MV-4-11 (cell line): ENCODE measurements at regions not wholly inside any gene's neighbourhood (a gene's known extent, or its start where the extent isn't known, plus 50 kb on each side); places are given as distances from the start of the nearest gene placed in this dataset.
A peak's percentile ranks its signal among the peaks of the same experiment; 100 is the strongest.

Experiments
- DNase-seq: peaks from one replicate; lab custom pipeline; 2025; lab: John Stamatoyannopoulos, UW

DNA sequence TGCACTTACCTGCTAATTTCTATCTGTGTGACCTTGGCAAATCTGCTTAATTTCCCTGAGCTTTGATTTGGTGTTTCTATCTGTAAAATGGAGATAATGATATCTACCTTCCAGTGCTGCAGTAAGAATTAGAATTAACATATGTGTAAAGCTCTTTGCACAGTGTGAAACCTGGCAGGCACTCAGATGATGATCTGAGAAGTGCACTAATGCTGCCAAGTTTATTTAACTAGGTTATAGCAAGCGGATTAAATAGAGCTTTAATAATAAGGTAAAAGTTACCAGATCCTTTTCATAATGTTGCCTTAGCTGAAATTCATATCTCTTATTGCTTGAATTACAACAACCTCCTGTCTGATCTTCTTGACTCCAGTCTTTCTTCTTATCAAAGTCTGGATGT is 315.3 kb upstream of the CD180 start:
- DNase-seq = no peak

DNA sequence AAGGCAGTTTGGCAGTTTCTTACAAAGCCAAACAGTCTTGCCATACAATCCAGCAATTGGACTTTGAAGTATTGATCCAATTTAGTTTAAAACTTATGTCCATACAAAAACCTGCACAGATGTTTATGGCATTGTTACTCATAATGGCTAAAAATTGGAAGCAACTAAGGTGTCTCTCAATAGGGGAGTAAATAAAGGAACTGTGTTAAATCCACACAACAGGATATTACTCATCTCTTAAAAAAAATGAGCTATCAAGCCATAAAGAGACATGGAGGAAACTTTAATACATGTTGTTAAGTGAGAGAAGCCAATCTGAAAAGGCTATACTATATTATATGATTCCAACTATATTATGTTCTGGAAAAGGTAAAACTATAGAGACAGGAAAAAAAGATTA is 313.6 kb upstream of the CD180 start:
- no peak for DNase-seq

DNA sequence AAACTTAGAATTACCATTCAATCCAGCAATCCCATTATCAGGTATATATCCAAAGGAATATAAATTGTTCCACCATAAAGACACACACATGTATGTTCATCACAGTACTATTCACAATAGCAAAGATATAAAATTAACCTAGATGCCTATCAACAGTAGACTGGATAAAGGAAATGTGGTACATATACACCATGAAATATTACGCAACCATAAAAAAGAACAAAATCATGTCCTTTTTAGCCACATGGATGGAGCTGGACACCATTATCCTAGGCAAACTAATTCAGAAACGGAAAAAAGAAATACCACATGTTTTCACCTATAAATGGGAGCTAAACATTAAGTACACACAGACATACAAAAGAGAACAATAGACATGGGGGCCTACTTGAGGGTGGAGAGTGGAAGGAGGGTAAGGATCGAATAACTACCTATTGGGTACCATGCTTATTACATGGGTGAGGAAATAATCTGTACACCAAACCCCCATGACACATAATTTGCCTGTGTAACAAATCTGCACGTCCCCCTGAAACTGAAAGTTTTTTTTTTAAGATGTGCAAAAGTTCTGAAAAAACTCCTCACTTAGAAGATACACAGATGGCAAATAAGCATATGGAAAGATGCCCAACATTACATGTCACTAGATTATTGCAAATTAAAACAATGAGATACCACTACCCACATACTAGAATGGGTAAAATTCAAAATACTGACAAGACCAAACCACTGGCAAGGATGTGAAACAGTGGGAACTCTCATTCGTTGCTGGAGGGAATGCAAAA is 313.0 kb upstream of the CD180 start:
- no peak for DNase-seq

DNA sequence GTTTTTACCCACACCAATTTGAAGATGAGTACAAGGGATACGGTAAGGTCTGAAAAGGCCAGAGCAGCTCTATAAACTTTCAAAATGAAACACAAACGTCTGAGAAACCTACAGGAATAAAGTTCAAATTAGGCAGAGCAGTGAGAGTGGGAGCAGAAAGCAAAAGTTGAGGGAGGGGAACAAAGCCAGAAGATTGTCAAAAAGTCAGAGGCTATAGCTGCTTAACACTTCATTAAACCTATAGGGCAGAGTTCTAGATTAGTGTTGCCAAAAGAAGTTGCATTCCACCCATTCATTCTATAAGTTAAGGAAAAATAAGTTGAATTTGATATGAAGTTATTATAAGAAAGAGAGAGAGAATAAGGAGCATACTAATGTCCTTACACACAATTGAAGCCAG is 309.6 kb upstream of the CD180 start:
- DNase-seq = no peak

DNA sequence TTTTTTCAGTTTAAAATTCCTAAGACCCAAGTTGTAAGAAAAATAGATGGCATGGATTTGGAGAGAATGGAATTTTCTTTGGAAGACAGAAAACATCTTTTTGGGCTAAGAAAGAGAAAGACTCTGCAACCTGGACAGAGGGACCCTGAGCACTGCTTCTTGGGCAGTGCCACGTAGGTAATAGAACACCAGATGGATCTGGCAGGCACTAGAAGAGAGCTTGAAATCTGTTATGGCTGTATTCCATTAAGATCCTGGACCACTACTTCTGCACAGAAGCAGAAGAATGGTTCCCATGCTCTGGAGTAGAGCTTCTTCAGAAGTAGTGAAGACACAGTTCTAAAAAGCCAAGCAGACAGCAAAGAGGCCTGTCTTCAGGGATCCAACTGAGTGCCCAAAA is 306.4 kb upstream of the CD180 start:
- no peak for DNase-seq

DNA sequence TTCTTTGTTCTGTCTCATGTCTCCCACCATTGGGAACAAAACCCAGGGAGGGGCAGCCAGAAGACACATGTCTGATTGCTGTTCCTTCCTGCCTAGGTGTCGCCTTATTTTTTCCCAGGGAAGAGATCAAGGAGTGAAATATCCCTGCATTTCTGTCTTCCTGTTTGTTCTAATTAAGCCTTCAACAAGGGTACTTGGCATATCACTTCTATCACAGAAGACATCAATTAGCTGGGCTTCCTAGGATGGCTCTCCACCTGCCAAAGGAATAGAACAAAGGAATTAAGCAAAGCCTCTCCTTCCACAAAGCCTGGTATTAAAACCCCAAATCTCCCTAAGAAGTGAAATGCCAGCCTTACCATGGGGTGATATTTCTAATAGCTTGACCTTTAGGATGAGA is 299.5 kb upstream of the CD180 start:
- DNase-seq = no peak

DNA sequence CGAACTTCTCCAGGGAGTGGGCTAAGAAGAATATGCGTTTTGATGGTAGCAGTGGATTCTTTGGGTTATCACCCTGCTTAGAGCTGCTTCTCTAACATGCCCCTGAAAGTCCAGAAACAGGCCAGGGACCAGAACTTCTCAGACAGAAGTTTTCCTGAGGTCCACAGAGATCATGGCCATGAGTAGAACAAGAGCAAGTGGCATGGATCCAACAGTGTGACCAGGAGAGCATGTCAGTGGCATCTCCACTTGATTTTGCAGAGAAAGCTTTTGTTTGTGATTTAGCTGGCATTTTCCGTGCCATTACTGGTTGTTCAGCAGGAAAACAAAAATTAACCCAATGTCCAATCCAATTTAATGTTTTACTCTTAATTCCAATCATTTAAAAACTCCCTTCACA is 298.5 kb upstream of the CD180 start:
- no peak for DNase-seq

DNA sequence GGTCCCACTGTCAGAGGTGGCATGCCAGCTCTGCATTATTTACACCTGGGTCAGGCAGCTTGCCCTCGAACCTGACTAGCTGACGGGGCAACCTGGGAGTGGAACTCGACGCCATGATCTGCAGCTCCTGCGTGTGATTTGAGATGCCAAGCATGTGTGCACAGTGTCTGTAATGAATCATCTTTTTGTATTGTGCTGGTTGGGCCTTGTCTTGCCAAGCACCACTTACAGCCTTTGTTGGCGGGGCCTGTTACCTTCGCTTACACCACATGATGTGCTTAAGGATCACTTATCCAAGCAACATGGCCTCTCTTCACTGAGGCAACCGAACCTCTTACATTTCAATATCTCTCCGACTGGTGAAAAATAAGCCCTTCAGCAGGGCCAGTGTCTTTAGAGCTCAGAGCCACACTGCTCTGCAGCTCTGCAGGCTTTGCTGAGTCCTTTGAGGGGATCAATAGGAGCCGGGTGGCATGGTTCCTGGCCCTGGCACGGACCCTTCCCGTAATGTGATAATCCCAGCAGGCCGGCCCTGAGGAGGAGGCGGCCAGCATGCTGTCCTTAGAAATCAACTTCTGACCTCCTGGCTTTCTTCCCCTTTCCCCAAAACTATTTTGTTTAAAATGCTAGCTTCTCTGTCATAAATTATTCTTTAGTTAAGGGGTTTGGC is 297.7 kb upstream of the CD180 start:
- DNase-seq = no peak

DNA sequence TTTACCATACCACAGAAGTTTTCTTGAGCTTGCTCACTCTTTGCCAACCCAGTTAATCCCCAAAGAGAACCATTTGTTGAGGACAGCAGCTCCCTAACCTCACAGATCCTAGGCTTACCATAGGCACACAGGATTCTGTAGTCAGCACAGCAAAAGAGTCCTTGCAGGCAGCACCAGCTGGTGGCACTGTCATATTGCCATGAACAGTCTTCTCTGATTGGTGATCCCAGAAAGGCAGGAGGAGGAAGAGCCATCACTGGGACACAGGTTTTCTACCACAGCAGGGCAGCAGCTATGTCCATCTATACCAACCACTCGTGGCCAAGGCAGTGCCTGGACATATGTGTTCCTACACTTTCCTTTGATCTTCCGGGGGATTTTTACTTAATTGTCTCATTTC is 297.1 kb upstream of the CD180 start:
- peak; percentile 35 for DNase-seq

DNA sequence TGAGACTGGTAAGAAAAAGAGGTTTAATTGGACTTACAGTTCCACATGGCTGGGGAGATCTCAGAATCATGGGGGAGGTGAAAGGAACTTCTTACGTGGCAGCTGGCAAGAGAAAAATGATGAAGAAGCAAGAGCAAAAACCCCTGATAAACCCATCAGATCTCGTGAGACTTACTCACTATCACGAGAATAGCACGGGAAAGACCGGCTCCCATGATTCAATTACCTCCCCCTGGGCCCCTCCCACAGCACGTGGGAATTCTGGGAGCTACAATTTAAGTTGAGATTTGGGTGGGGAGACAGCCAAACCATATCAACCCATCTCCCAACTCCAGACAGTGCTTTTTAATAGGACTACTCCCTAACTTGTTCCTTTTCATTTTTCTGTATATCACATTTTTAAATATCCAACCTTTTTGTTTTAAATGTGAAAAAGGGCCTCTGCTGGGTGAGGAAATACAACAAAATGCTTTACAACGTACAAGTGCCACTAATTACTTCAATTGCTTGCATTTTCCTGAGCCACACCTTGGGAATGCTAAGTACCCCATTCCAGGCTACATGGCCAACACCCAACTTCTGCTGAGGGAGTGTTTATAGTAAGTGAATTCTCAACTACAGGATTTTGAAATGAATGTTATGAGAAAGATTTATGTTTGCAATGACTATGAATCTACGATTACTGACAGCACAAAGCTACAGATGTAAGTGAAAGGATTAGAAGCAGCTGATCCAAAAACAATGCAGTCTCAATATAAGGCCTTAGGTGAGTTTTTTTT is 294.1 kb upstream of the CD180 start:
- no peak for DNase-seq

DNA sequence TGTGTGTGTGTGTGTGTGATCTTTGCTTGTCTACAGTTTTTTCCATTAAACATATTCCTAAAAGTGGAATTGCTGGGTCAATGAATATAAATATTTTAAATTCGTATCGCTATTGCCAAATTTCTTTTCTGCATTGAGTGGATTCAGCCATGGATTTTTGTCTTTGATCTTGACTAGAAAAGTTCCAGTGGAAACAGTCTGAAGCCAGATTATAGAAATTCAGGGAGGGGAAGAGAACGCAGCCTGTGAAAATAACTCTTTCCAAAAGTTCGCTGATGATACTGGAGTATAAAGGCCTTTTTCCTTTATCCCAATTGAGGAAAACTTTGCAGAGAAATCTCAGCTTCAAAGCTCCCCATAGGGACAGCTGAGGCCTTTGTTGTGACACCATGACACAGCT is 292.3 kb upstream of the CD180 start:
- no peak for DNase-seq

DNA sequence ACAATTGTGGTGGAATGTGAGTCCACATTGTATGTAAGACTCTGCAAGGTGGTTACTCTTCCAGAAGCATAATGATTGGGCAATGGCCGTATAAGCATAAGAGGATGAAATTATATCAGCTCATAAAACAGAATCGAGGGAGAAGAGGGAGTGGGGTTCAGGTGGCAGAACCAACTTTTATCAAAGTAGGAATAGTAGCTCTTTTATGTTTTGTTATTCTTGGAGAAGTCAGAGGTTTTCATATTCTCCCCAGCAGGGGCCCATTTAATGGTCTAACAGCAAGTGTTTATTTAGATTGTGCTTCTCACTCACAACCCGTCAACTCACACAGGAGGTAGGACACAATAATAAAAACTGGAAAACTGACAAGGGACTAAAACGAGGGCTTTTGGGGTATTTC is 291.3 kb upstream of the CD180 start:
- DNase-seq = no peak

DNA sequence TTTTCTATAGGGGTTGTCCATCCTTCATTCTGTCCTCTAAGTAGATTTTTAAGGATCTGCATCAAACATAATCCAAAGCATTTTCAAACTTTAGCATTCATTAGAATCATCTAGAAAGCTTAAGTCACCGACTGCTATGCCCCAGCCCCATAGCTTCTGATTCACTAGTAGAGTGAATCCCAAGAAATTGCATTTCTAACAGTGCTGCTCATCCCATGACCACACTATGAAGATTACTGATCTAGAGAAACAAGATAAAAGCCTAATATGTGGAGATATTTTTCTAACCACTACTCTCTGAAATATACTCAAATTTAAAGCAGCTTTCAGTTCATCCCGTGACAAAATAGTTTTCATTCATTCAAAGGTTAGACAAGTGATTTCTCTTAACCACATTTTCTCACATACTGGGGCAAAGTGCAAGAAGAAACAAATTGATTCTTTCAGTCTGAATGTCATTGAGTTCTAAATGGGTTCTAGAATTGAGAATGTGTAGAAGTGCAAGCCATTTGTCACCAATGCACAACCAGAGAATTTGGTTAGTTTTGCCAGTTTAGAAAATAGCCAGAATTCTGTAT is 286.9 kb upstream of the CD180 start:
- DNase-seq = no peak

DNA sequence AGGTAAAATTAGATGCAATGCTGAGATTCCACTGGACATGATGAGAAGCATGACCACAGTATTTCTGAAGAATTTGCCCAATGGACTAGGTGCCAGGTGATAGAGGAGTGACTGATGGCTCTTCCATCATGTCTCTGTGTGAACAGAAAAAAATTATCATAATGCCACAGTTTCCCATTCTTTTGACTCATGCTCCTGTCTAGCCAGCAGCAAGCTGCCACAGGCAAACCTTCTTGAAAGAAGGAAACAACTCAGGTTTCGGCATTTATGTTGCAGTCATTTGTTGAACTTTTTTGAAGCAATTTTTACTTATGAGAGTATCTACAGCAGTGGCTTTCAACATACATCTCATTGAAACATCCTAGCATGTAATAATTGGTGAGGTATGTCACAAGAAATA is 284.8 kb upstream of the CD180 start:
- no peak for DNase-seq

DNA sequence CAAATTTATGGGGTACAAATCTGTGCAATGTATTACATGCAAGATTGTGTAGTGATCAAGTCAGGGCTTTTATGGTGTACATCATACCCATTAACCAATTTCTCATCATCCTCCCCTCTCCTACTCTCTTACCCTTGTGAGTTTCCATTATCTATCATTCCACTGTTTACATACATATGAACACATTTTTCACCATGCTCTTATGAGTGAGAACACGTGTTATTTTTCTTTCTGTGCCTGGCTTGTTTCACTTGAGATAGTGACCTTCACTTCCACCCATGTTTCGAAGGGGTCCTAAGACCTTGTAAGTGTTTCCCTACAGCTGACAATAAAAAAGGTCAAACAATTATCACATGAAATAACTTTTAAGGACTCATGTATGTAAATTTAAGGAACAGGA is 281.7 kb upstream of the CD180 start:
- no peak for DNase-seq

DNA sequence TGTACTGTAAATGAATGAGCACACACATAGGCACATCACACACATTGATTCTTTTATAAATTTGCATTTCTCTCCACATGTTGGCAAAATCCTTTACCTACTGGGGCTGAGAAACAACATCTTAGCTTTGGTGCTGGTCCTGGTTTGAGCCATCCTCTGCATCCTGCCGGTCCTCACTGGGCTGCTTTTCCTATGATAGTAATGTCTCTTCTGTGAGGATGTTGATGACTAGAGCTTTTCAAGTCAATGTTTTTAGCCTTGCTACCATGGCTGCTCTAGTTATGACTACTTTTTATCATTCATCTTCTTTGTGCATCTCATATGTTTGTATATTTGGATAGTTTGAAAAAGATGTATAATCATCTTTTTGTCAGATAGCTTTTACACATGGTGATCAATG is 280.4 kb upstream of the CD180 start:
- no peak for DNase-seq

DNA sequence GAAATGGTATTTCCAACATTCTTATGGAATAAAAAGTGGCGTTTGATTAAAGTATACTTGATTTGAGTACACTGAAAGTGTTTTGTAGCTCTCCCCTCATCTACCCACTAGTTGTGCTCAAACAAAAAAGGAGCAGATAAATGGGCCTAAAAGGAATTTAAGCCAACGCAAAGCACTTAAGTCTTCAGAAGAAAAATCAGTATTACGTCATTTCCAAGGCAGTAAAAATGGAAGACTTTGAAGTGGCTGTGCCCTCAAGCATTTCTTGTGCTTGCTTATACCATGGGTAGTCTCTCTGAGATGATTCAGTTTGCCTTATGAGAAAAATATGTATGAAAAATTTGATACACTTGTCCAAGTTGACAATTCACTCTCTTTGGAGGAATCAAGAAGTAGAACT is 279.9 kb upstream of the CD180 start:
- DNase-seq = no peak

DNA sequence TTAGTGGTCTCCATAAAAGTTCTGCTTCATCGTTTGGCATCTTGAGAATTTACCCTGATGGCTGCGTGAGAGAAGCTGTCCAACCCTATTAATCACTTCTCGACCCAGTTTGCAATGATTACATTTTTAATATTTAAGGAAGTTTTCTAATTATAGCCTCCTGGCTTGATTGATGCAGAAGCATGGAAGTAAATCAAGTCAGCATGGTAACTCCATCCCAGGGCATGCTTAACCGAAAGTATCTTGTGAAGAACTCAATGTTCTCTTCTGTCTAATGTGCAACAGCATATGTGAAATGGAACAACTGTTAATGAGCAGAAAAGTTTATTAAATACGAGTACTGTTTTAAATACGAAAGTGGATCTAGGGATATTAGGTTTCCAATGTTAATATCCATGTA is 278.9 kb upstream of the CD180 start:
- no peak for DNase-seq

DNA sequence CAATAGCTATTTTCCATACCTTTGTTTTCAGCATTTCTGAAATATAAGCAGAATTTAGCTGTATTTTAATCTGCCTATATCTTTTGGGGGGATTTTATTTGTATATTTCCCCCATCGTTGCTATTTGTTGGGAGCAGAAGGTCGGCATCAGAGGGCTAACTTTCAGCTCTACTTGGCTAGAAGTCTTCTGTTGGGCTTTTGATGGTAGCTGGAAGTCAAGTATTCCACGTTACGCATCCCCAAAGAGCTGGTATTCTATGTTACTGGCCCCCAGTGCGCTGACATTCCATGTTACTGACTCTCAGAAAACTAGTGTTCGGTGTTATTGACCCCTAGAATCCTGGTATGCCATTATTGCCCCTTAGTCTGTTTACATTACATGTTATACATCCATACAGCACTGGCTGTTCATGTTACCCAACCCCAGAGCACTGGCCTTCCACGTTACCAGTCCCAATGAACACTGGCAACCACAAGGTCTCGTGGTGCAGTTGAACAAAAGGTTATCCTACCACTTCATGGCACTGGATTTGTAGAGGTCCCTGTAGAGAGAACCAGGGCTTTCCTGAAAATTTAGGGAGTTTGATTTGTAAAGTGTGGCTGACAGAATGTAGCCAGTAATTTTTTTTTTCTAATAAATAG is 278.1 kb upstream of the CD180 start:
- no peak for DNase-seq

DNA sequence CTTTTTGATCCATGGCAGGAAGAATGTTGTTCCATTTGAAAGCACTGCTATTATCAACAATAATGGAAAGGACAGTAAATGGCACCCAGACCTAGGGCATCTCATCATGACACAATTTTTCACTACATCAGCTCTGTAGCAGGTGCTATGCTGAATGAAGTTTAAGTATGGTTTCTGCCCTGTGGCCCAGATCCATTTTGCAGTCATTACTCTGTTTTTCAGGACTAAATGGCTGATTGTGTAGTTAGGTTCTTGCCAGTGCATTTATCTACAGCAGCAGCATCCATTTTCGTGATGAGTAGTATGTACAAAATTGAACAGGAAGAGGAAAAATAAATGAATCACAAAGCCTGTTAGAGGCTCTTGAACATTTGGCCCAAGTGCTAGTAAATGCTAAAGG is 270.5 kb upstream of the CD180 start:
- no peak for DNase-seq

DNA sequence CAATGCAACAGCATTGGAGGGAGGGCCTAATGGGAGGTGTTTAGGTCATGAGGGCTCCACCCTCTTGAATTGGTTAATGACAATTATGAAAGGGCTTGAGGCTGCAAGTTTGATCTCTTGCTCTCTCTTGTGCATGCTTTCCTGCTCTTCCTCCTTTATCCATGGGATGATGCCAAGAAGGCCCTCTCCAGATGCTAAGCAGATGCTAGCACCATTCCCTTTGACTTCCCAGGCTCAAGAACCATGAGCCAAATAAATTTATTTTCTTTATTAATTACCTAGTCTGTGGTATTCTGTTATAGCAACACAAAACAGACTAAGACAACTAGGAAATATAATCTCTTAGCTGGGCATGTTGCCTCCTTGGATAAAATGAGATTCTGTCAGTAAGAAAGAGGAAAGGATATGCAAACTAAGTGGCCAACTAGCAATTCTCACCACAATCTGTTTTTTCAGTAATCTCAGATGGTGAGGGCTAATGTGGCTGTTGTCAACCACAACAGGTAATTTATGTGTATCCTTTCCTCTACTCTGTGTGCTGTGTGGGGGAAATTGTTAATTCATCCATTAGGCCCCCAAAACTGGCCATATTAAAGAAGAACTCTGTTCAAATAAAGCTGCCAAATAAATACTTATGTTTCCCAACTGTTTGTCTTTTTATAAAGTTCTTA is 269.1 kb upstream of the CD180 start:
- no peak for DNase-seq

DNA sequence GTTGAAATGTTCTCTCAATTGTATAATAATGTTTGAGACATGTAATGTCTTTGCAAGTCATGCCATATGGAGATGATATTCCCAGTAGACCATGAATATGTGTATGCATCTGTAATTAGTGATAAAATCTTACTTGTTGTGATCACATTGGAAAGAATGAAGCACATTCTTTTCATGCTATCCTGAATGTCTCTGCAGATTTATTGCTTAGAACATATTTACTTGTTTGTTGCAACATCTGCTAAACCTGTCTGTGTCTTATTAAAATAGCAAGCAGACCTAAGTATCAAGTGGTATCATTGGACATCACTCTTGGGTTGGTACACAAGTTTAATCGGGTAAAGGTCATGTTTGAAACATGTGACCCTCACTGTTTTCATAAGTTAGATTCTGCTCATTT is 265.5 kb upstream of the CD180 start:
- no peak for DNase-seq
